ENCODE measurements at regions not wholly inside any gene's neighbourhood (a gene's known extent, or its start where the extent isn't known, plus 50 kb on each side); places are given as distances from the start of the nearest gene placed in this dataset.
"Not testable (repeated sequence)": the region's sequence is repeated elsewhere in the genome, so short reads cannot be mapped to it uniquely, and the experiment has no call there.

GRCh38 chr2:42974721-42975717 is 182.6 kb upstream of the HAAO start:
- peak; percentile 4 to 42 (median 24) for DNase-seq (ENCODE audit: low read depth in 3 of 3)

- DNase-seq (ENCODE audit: low read depth in 3 of 3) = no peak
Measured at GRCh38 chr2:42974169-42974720, 181.9 kb upstream of the HAAO start.

GRCh38 chr2:42973726-42974125 is 181.3 kb upstream of the HAAO start:
- no peak for DNase-seq (ENCODE audit: low read depth in 3 of 3)

GRCh38 chr2:42972933-42973516 is 180.6 kb upstream of the HAAO start:
- DNase-seq (ENCODE audit: low read depth in 3 of 3) = not testable (repeated sequence)

- no peak for DNase-seq (ENCODE audit: low read depth in 3 of 3)
Measured at GRCh38 chr2:42971947-42972736, 179.8 kb upstream of the HAAO start.

- no peak for DNase-seq (ENCODE audit: low read depth in 3 of 3)
Measured at GRCh38 chr2:42971381-42971780, 179.0 kb upstream of the HAAO start.

DNA sequence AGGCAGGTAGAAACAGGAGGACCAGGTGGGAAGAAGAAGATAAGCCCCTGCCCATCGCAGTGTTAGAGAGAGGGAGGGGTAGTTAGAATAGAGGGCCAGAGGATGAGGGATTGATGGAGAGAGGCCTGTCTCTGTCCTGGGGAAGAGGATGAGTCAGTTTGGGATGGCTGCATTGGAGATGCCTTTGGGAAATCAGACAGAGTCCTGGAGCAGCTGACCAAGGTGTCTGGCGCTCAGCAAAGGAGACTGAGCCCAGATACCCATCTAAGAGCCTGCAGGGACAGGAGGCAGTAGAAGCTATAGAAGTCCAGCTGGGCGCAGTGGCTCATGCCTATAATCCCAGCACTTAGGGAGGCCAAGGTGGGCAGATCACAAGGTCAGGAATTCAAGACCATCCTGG is 177.8 kb upstream of the HAAO start:
- DNase-seq (ENCODE audit: low read depth in 3 of 3) = no peak

DNA sequence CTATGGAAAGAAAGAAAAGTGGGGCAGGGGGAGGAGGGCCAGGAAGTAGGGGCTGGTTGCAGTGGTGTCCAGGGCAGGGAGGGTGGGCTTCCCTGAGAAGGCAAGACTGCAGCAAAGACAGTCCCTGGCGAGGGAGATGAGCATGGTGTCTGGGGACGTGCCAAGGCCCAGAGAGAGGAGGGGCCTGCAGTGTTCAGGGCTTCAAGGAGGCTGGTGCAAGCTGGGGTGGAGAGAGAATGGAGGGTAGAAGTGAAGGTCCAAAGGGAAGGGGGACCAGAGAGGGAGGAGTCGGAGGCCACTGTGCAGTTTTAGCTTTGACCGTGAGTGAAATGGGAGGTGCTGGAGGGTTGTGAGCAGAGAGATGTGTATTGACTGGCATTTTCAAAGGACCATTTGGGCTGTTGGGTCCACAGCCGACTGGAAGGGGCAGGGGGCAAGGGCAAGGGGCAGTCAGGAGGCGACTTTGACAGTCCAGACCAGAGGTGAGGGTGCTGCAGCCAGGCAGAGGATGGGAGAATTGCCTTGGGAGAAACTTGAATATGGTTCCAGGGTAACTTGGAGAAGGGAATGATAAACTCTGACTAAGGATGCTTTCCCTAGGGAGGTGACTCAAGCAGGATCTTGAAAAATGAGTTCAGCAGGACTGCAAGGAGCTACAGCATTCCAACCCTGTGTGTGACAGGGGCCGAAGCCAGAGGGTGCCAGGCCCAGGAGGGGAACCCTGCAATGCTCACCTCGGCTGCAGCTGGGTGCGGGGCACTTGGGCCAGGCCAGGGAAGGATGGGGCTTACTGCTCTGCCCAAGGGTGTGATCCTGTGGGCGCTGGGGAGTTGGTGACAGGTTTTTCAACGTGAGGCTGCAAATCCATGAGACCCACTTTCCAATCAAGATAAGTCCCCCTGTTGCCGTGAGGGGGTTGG is 177.1 kb upstream of the HAAO start:
- no peak for DNase-seq (ENCODE audit: low read depth in 3 of 3)

DNA sequence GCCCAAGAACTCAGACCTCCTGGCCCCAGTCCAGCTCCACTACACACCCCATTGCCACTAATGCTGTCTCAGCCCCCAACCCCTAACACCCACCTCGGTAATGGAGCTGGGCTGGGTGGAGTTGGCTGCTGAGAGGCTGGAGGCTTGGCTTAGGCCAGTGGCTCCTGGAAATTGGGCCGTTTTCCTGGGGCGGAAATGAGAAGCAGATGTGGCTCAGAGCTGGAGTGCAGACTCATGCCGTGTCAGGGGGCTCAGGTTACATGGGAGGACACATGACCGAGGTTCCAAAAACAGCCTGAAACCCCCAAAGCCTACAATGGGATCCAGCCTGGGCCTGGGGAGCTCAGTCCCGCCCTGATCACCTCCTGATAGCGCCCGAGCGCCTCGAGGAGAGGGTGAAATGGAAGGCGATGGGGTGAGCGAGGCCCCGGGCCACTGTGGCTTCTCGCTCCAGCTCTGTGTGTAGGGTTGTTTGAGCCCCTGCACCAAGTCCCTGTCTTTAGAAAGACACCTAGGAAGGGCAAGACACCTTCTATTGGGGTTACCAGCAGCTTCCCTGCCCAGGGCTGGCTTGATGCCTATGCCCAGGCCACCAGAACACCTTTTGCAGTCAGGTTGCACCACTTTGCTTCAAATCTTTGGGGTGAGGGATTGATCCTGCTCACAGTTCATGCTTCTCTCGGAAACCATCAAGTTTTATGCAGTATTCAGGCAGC is 175.7 kb upstream of the HAAO start:
- DNase-seq (ENCODE audit: low read depth in 3 of 3) = no peak

DNA sequence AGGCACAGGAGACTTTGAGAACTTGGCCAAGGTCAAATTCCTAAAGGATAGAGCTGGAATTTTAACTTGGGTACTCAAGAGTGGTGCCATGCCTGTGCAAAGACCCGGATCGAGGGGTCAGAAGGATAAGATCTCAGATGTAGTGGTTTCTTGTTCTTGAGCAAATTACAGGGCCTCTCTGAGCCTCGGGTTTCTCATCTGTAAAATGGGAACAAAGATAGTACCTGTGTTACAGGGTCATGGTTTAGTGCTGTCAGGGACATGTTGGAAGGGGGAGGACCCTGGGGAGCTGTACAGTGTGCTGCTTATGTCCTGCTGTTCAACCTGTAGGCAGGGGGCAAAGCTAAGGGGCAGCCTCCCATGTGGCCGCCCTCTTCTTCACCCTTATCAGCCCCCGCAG is 173.5 kb upstream of the HAAO start:
- no peak for DNase-seq (ENCODE audit: low read depth in 3 of 3)

- no peak for DNase-seq (ENCODE audit: low read depth in 3 of 3)
Measured at GRCh38 chr2:42965196-42965595, 172.8 kb upstream of the HAAO start.

DNA sequence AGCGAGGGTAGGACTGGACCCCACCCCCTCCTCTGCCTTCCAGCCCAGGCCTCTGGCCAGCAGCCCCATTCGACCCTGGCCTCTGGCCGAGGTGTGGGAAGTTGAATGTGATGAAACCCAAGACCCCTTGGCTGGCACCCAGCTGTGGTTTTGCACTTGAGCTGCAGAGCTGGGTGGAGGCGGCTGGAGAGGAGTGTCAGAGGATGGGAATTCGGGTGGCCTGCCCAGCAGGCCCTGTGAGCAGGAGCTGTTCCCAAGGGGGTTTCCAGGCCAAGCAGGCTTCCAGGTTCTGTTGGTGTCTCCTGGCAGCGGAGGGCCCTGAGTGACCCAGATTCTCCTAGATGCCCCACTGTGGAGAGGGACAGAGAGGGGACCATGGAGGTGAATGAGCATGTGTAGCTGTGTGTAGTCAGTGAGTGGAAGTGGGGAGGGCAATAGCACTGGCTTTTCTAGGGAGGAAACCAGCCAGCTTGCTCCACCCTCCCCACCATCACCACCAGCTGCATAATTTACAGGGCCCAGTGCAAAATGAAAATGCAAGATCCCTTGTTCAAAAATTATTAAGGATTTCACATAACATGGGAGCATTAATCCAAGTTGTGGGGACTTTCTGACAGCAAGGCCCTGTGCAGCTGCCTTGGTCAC is 172.2 kb upstream of the HAAO start:
- no peak for DNase-seq (ENCODE audit: low read depth in 3 of 3)

DNA sequence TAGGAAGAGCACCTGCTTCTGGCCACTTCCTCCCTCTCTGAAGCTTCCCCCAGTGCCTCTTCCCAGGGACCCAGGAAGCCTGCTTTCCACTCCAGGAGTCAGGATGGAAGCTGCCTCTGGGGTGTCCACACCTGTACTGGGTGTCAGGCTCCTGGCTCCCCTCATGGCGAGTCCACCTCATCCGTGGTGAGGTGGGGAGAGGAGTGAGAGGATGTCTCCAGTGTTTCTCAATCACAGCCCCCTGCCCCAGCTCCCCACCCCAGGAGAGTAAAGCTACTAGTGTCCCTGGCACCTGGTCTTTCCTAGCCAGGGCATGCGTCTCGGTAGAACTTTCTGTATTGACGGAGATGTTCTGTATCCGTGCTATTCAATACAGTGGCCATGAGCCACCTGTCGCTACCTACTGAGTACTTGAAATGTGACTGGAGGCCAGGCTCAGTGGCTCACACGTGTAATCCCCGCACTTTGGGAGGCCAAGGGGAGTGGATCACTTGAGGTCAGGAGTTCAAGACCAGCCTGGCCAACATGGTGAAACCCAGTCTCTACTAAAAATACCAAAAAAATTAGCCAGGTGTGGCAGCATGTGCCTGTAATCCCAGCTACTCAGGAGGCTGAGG is 171.2 kb upstream of the HAAO start:
- no peak for DNase-seq (ENCODE audit: low read depth in 3 of 3)

DNA sequence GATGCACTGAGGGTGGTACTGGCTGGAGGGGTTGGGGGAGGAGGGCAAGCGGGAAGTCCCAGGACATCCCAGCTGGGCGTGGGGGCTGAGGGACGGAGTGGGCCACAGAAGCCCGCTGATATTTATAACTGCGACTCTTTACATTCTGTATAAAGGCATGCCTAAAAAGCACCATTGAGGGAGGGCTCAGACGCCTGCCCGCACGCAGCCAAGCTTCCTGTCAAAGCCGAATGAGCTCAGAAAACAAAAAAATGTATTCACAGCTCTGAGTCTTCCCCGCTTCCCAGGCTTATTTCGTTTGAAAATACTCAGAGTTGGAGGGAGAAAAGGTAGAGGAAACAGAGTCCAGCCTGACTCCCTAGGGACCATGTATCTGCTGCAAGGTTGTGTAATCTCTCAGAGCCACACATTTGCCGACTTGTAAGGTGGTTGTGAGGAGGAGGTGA is 170.1 kb upstream of the HAAO start:
- no peak for DNase-seq (ENCODE audit: low read depth in 3 of 3)

- no peak for DNase-seq (ENCODE audit: low read depth in 3 of 3)
Measured at GRCh38 chr2:42961961-42962360, 169.6 kb upstream of the HAAO start.

GRCh38 chr2:42961385-42961811 is 169.0 kb upstream of the HAAO start:
- DNase-seq (ENCODE audit: low read depth in 3 of 3) = no peak

GRCh38 chr2:42960842-42961180 is 168.4 kb upstream of the HAAO start:
- DNase-seq (ENCODE audit: low read depth in 3 of 3) = no peak

DNA sequence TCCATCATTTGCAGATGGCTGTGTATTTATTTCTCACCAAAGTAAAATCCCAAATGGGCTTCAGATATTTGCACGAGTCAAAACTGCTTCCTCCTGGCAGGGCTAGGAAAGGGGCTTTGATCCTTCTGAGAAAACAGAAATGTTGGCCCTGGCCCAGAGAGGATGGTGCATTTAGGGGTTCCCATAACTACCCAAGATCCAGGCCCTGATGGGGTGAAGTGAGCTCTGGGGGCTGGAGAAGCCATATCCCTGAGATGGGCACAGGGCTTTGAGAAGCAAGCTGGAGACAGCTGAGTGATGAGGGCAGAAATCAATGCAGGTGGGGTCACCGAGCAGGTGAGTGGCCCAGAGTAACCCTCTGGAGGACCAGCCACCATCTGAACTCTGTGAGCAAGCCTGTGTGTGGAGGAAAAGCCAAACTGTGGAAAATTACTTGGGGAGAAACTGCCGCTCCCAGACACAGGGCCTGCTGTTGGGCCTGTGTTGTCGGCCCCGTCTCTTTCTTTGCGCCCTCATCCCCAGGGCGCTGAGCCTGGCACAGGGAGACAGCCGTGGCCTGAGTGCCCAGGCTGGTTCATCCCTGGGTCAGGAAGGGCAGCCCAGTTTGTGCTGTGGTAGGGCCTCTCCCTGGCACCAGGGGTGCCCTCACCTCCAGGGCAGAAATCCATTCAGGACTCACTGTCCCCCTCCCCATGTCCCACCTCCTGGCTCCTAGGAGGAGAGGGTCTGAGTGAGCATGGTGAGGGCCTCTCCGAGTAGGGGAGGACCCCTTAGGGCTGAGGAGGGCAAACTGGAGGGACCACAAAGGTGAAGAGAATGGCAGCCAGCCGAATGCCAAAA is 167.8 kb upstream of the HAAO start:
- no peak for DNase-seq (ENCODE audit: low read depth in 3 of 3)
